ENCODE measurements at regions not wholly inside any gene's neighbourhood (a gene's known extent, or its start where the extent isn't known, plus 50 kb on each side); places are given as distances from the start of the nearest gene placed in this dataset.

GRCh38 chr2:81181845-81182244 lies 877.3 kb upstream of the LRRTM1 start:
- Histone ChIP-seq H3K36me3 (ENCODE audit: low read length) (no peaks in the 10 kb centered on the region), H3K4me2 (ENCODE audit: low read depth, low read length, poor library complexity, severe bottlenecking) (no peak overlapping the region), H3K9me2 (replicated peaks; ENCODE audit: insufficient read depth, low read length) (no peaks in the 10 kb centered on the region; the same call in 1 of the 2 replicates), H4K20me1 (ENCODE audit: low read depth, low read length) (no peaks in the 10 kb centered on the region), H3K27ac (ENCODE audit: low read depth, low read length) (no peak overlapping the region), H3K9me3 (ENCODE audit: insufficient read depth, low read length) (no peaks in the 10 kb centered on the region), H3K9ac (ENCODE audit: low read length) (no peak overlapping the region), H3F3A (ENCODE audit: insufficient read depth) (no peaks in the 10 kb centered on the region), H3K27me3 (ENCODE audit: low read length) (no peaks in the 10 kb centered on the region), H3K79me2 (ENCODE audit: insufficient read depth, low read length) (no peaks in the 10 kb centered on the region), H3K4me3 (ENCODE audit: insufficient read depth, low read length, poor library complexity, severe bottlenecking) (no peak overlapping the region), H2AFZ (ENCODE audit: low read depth, low read length, severe bottlenecking) (no peak overlapping the region)
- no peak for TF ChIP-seq EZH2phosphoT487 (conservative IDR thresholded peaks at IDR 0.05; ENCODE audit: low read length)
- TF ChIP-seq CTCF (IDR thresholded peaks at IDR 0.05; ENCODE audit: insufficient read depth, low read length, poor library complexity, severe bottlenecking), result no peak

GRCh38 chr2:81171447-81171846 lies 866.9 kb upstream of the LRRTM1 start:
- no peaks in the 10 kb centered on the region for H3K27me3 ChIP-seq (ENCODE audit: low read length)
- H3K9me2 ChIP-seq (replicated peaks; ENCODE audit: insufficient read depth, low read length), result no peaks in the 10 kb centered on the region
- H3K4me3 ChIP-seq (ENCODE audit: insufficient read depth, low read length, poor library complexity, severe bottlenecking), result no peak overlapping the region
- no peaks in the 10 kb centered on the region for H3K9me3 ChIP-seq (ENCODE audit: insufficient read depth, low read length)
- no peak overlapping the region for H3K27ac ChIP-seq (ENCODE audit: low read depth, low read length)
- no peaks in the 10 kb centered on the region for H3K79me2 ChIP-seq (ENCODE audit: insufficient read depth, low read length)
- TF ChIP-seq EZH2phosphoT487 (conservative IDR thresholded peaks at IDR 0.05; ENCODE audit: low read length) (no peak), CTCF (IDR thresholded peaks at IDR 0.05; ENCODE audit: insufficient read depth, low read length, poor library complexity, severe bottlenecking) (no peak)
- no peak overlapping the region for H3K9ac ChIP-seq (ENCODE audit: low read length)
- H3F3A ChIP-seq (ENCODE audit: insufficient read depth), result no peaks in the 10 kb centered on the region
- H3K4me2 ChIP-seq (ENCODE audit: low read depth, low read length, poor library complexity, severe bottlenecking), result no peak overlapping the region
- H4K20me1 ChIP-seq (ENCODE audit: low read depth, low read length), result no peaks in the 10 kb centered on the region
- H3K36me3 ChIP-seq (ENCODE audit: low read length), result no peaks in the 10 kb centered on the region
- H2AFZ ChIP-seq (ENCODE audit: low read depth, low read length, severe bottlenecking), result no peak overlapping the region

- no peak overlapping the region for H2AFZ ChIP-seq (ENCODE audit: low read depth, low read length, severe bottlenecking)
- no peaks in the 10 kb centered on the region for H3K9me3 ChIP-seq (ENCODE audit: insufficient read depth, low read length)
- H3F3A ChIP-seq (ENCODE audit: insufficient read depth), result no peaks in the 10 kb centered on the region
- H3K4me3 ChIP-seq (ENCODE audit: insufficient read depth, low read length, poor library complexity, severe bottlenecking), result no peak overlapping the region
- no peak overlapping the region for H3K27ac ChIP-seq (ENCODE audit: low read depth, low read length)
- TF ChIP-seq EZH2phosphoT487 (conservative IDR thresholded peaks at IDR 0.05; ENCODE audit: low read length), result no peak
- no peak for TF ChIP-seq CTCF (IDR thresholded peaks at IDR 0.05; ENCODE audit: insufficient read depth, low read length, poor library complexity, severe bottlenecking)
- H3K79me2 ChIP-seq (ENCODE audit: insufficient read depth, low read length), result no peaks in the 10 kb centered on the region
- H4K20me1 ChIP-seq (ENCODE audit: low read depth, low read length), result no peaks in the 10 kb centered on the region
- no peaks in the 10 kb centered on the region for H3K36me3 ChIP-seq (ENCODE audit: low read length)
- H3K27me3 ChIP-seq (ENCODE audit: low read length), result no peaks in the 10 kb centered on the region
- no peak overlapping the region for H3K9ac ChIP-seq (ENCODE audit: low read length)
- H3K9me2 ChIP-seq (replicated peaks; ENCODE audit: insufficient read depth, low read length), result no peaks in the 10 kb centered on the region
- H3K4me2 ChIP-seq (ENCODE audit: low read depth, low read length, poor library complexity, severe bottlenecking), result no peak overlapping the region
These were observed 859.0 kb upstream of the LRRTM1 start for GRCh38 chr2:81163583-81163982.

Measured in SU-DHL-6 (cell line).